T-helper 1 cell treated with Interleukin-12 subunit alpha and Interleukin-12 subunit beta and Interleukin-4 antibody, amounts not matched to agents 30 μg/mL and 1 μg/mL, for 36 hours (primary cell): ENCODE measurements at regions not wholly inside any gene's neighbourhood (a gene's known extent, or its start where the extent isn't known, plus 50 kb on each side); places are given as distances from the start of the nearest gene placed in this dataset.

Source experiments
- H3K27ac Mint-ChIP-seq: one replicate; pipeline ENCODE4 v1.8.0; 2021; ENCODE audit warnings: mild to moderate bottlenecking, mixed read lengths
- H3K27me3 Mint-ChIP-seq: one replicate; pipeline ENCODE4 v1.8.0; 2021; ENCODE audit warnings: low read depth, mixed read lengths
- H3K36me3 Mint-ChIP-seq: one replicate; pipeline ENCODE4 v1.8.0; 2021; ENCODE audit warnings: low read depth, mixed read lengths
- H3K4me1 Mint-ChIP-seq: one replicate; pipeline ENCODE4 v1.8.0; 2021; ENCODE audit warnings: low read depth, mixed read lengths
- H3K4me3 Mint-ChIP-seq: one replicate; pipeline ENCODE4 v1.8.0; 2021; ENCODE audit warnings: mild to moderate bottlenecking, moderate library complexity, mixed read lengths
- H3K9me3 Mint-ChIP-seq: one replicate; pipeline ENCODE4 v1.8.0; 2021; ENCODE audit warnings: mixed read lengths

GRCh38 chr21:19122356-19122755 is 718.8 kb upstream of the TMPRSS15 start:
- no peak overlapping the region for H3K4me3 Mint-ChIP-seq
- H3K36me3 Mint-ChIP-seq: no peaks in the 10 kb centered on the region
- H3K9me3 Mint-ChIP-seq: peaks cover 52% of the 10 kb centered on the region
- H3K4me1 Mint-ChIP-seq: no peaks in the 10 kb centered on the region
- H3K27me3 Mint-ChIP-seq: no peaks in the 10 kb centered on the region
- H3K27ac Mint-ChIP-seq: no peak overlapping the region

- H3K9me3 Mint-ChIP-seq: peaks cover 47% of the 10 kb centered on the region
Observed at GRCh38 chr21:19123053-19123452, 719.5 kb upstream of the TMPRSS15 start.

GRCh38 chr21:19123525-19123924 is 719.9 kb upstream of the TMPRSS15 start:
- Mint-ChIP-seq H3K27ac (no peak overlapping the region), H3K36me3 (no peaks in the 10 kb centered on the region), H3K27me3 (no peaks in the 10 kb centered on the region), H3K4me3 (no peak overlapping the region), H3K4me1 (no peaks in the 10 kb centered on the region), H3K9me3 (peaks cover 44% of the 10 kb centered on the region)

More at GRCh38 chr21:19123053-19123452, 719.5 kb upstream of the TMPRSS15 start:
- Mint-ChIP-seq H3K27ac (no peak overlapping the region), H3K4me3 (no peak overlapping the region), H3K4me1 (no peaks in the 10 kb centered on the region), H3K36me3 (no peaks in the 10 kb centered on the region), H3K27me3 (no peaks in the 10 kb centered on the region)

GRCh38 chr21:19124691-19125090 is 721.1 kb upstream of the TMPRSS15 start:
- Mint-ChIP-seq H3K4me3 (no peak overlapping the region), H3K27ac (no peak overlapping the region), H3K4me1 (no peaks in the 10 kb centered on the region), H3K9me3 (peaks cover 36% of the 10 kb centered on the region), H3K27me3 (no peaks in the 10 kb centered on the region), H3K36me3 (no peaks in the 10 kb centered on the region)

GRCh38 chr21:19130379-19131028 is 726.9 kb upstream of the TMPRSS15 start:
- Mint-ChIP-seq H3K27me3 (no peaks in the 10 kb centered on the region), H3K9me3 (peaks cover 22% of the 10 kb centered on the region), H3K36me3 (no peaks in the 10 kb centered on the region), H3K4me3 (no peak overlapping the region), H3K4me1 (no peaks in the 10 kb centered on the region), H3K27ac (no peak overlapping the region)

- Mint-ChIP-seq H3K27ac (no peak overlapping the region), H3K36me3 (no peaks in the 10 kb centered on the region), H3K9me3 (peaks cover 15% of the 10 kb centered on the region), H3K4me1 (no peaks in the 10 kb centered on the region), H3K4me3 (no peak overlapping the region), H3K27me3 (no peaks in the 10 kb centered on the region)
Observed at GRCh38 chr21:19141511-19141910, 737.9 kb upstream of the TMPRSS15 start.

GRCh38 chr21:19145682-19146293 is 742.2 kb upstream of the TMPRSS15 start:
- H3K4me3 Mint-ChIP-seq: no peak overlapping the region
- peaks cover 30% of the 10 kb centered on the region for H3K9me3 Mint-ChIP-seq
- no peaks in the 10 kb centered on the region for H3K4me1 Mint-ChIP-seq
- H3K27ac Mint-ChIP-seq: no peak overlapping the region
- H3K27me3 Mint-ChIP-seq: no peaks in the 10 kb centered on the region
- H3K36me3 Mint-ChIP-seq: no peaks in the 10 kb centered on the region

GRCh38 chr21:19148056-19148455 is 744.5 kb upstream of the TMPRSS15 start:
- Mint-ChIP-seq H3K27me3 (no peaks in the 10 kb centered on the region), H3K27ac (no peak overlapping the region), H3K4me1 (no peaks in the 10 kb centered on the region), H3K4me3 (no peak overlapping the region), H3K9me3 (peaks cover 30% of the 10 kb centered on the region), H3K36me3 (no peaks in the 10 kb centered on the region)

GRCh38 chr21:19171585-19171984 is 768.0 kb upstream of the TMPRSS15 start:
- Mint-ChIP-seq H3K36me3 (no peaks in the 10 kb centered on the region), H3K4me1 (no peaks in the 10 kb centered on the region), H3K4me3 (no peak overlapping the region), H3K9me3 (peaks cover 10% of the 10 kb centered on the region), H3K27me3 (no peaks in the 10 kb centered on the region), H3K27ac (no peak overlapping the region)

- Mint-ChIP-seq H3K4me1 (no peaks in the 10 kb centered on the region), H3K27me3 (no peaks in the 10 kb centered on the region), H3K4me3 (no peak overlapping the region), H3K9me3 (peaks cover 32% of the 10 kb centered on the region), H3K27ac (no peak overlapping the region), H3K36me3 (no peaks in the 10 kb centered on the region)
Observed at GRCh38 chr21:19181604-19182140, 778.1 kb upstream of the TMPRSS15 start.

- no peak overlapping the region for H3K27ac Mint-ChIP-seq
- no peak overlapping the region for H3K4me3 Mint-ChIP-seq
- no peaks in the 10 kb centered on the region for H3K4me1 Mint-ChIP-seq
- H3K9me3 Mint-ChIP-seq: peaks cover 37% of the 10 kb centered on the region
- no peaks in the 10 kb centered on the region for H3K27me3 Mint-ChIP-seq
- no peaks in the 10 kb centered on the region for H3K36me3 Mint-ChIP-seq
Observed at GRCh38 chr21:19197950-19198349, 794.4 kb upstream of the TMPRSS15 start.

- Mint-ChIP-seq H3K4me3 (no peak overlapping the region), H3K27me3 (no peaks in the 10 kb centered on the region), H3K27ac (no peak overlapping the region), H3K9me3 (peaks cover 43% of the 10 kb centered on the region), H3K4me1 (no peaks in the 10 kb centered on the region), H3K36me3 (no peaks in the 10 kb centered on the region)
Observed at GRCh38 chr21:19198801-19199200, 795.2 kb upstream of the TMPRSS15 start.

GRCh38 chr21:19218163-19218562 is 814.6 kb upstream of the TMPRSS15 start:
- no peak overlapping the region for H3K27ac Mint-ChIP-seq
- H3K27me3 Mint-ChIP-seq: no peaks in the 10 kb centered on the region
- peaks cover 20% of the 10 kb centered on the region for H3K9me3 Mint-ChIP-seq
- H3K4me3 Mint-ChIP-seq: no peak overlapping the region
- H3K4me1 Mint-ChIP-seq: no peaks in the 10 kb centered on the region
- no peaks in the 10 kb centered on the region for H3K36me3 Mint-ChIP-seq

GRCh38 chr21:19224090-19224489 is 820.5 kb upstream of the TMPRSS15 start:
- H3K27me3 Mint-ChIP-seq: no peaks in the 10 kb centered on the region
- no peaks in the 10 kb centered on the region for H3K4me1 Mint-ChIP-seq
- no peaks in the 10 kb centered on the region for H3K36me3 Mint-ChIP-seq
- no peak overlapping the region for H3K27ac Mint-ChIP-seq
- H3K4me3 Mint-ChIP-seq: no peak overlapping the region
- H3K9me3 Mint-ChIP-seq: peaks cover 23% of the 10 kb centered on the region

- Mint-ChIP-seq H3K27ac (no peak overlapping the region), H3K4me1 (no peaks in the 10 kb centered on the region), H3K9me3 (peaks cover 32% of the 10 kb centered on the region), H3K4me3 (no peak overlapping the region), H3K27me3 (no peaks in the 10 kb centered on the region), H3K36me3 (no peaks in the 10 kb centered on the region)
Observed at GRCh38 chr21:19228226-19228625, 824.6 kb upstream of the TMPRSS15 start.
